ENCODE measurements at regions not wholly inside any gene's neighbourhood (a gene's known extent, or its start where the extent isn't known, plus 50 kb on each side); places are given as distances from the start of the nearest gene placed in this dataset.

DNA sequence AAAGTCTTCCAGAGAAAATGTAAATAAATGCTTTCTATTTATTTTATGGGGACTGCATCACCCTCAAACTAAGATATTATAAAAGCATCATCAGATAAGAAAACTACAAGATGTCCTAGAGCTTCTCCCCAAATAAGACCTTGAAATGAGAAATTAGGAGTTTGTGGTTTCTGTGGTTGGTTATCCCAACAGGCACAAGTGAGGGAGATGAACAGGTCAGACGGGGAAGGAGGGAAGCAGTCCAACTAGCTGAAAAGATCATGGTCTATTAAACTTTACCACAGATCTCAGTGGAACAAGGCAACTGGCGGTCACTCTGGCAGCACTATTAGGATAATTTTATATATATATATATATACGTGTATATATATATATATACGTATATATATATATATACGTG lies 319.3 kb upstream of the GRID2 start:
- TF ChIP-seq CTCF (IDR thresholded peaks at IDR 0.05) (no peak), POLR2A (IDR thresholded peaks at IDR 0.05) (no peak)
